ENCODE measurements at regions not wholly inside any gene's neighbourhood (a gene's known extent, or its start where the extent isn't known, plus 50 kb on each side); places are given as distances from the start of the nearest gene placed in this dataset.

GRCh38 chr6:88296694-88297093 is 130.5 kb upstream of the CNR1 start:
- Histone ChIP-seq H3K36me3 (ENCODE audit: control insufficient read depth, insufficient read depth, low read length) (no peaks in the 10 kb centered on the region), H3K4me1 (ENCODE audit: control insufficient read depth, insufficient read depth, low read length) (no peaks in the 10 kb centered on the region), H3K27ac (ENCODE audit: low read depth, low read length) (no peak overlapping the region), H3K9ac (ENCODE audit: extremely low read depth, low read length, poor library complexity, severe bottlenecking) (no peak overlapping the region), H3K4me3 (ENCODE audit: low read length) (no peak overlapping the region), H3K27me3 (ENCODE audit: control insufficient read depth, insufficient read depth, low read length, poor library complexity, severe bottlenecking) (no peaks in the 10 kb centered on the region), H3K9me3 (ENCODE audit: control insufficient read depth, low read length) (no peaks in the 10 kb centered on the region)
- no peak for DNase-seq
- H3K4me1 Mint-ChIP-seq, result peaks cover 3% of the 10 kb centered on the region
- no peak for TF ChIP-seq CTCF (conservative IDR thresholded peaks at IDR 0.05)
- no peaks in the 10 kb centered on the region for H3K27me3 Mint-ChIP-seq (ENCODE audit: insufficient read depth)
- WGBS, 2 experiments (ENCODE audit: insufficient coverage in 1 of 2, insufficient read length in 1 of 2), result 50 to 83% methylated on average over 1 to 2 of the region's 2 CpGs
- H3K36me3 Mint-ChIP-seq (ENCODE audit: low read depth), result no peaks in the 10 kb centered on the region
- H3K27ac Mint-ChIP-seq, result no peak overlapping the region
- H3K4me3 Mint-ChIP-seq, result no peak overlapping the region
- no peaks in the 10 kb centered on the region for H3K9me3 Mint-ChIP-seq

- no peaks in the 10 kb centered on the region for H3K36me3 Mint-ChIP-seq (ENCODE audit: low read depth)
- H3K4me1 ChIP-seq (ENCODE audit: control insufficient read depth, insufficient read depth, low read length), result no peaks in the 10 kb centered on the region
- no peak for DNase-seq
- H3K9ac ChIP-seq (ENCODE audit: extremely low read depth, low read length, poor library complexity, severe bottlenecking), result no peak overlapping the region
- no peaks in the 10 kb centered on the region for H3K27me3 Mint-ChIP-seq (ENCODE audit: insufficient read depth)
- H3K9me3 Mint-ChIP-seq, result no peaks in the 10 kb centered on the region
- WGBS, 2 experiments (ENCODE audit: insufficient coverage in 1 of 2, insufficient read length in 1 of 2), result 95 to 100% methylated on average over 1 of the region's 1 CpG
- no peak for TF ChIP-seq CTCF (conservative IDR thresholded peaks at IDR 0.05)
- no peaks in the 10 kb centered on the region for H3K27me3 ChIP-seq (ENCODE audit: control insufficient read depth, insufficient read depth, low read length, poor library complexity, severe bottlenecking)
- H3K9me3 ChIP-seq (ENCODE audit: control insufficient read depth, low read length), result no peaks in the 10 kb centered on the region
- no peaks in the 10 kb centered on the region for H3K36me3 ChIP-seq (ENCODE audit: control insufficient read depth, insufficient read depth, low read length)
- no peak overlapping the region for H3K4me3 Mint-ChIP-seq
- H3K27ac Mint-ChIP-seq, result no peak overlapping the region
- no peaks in the 10 kb centered on the region for H3K4me1 Mint-ChIP-seq
- no peak overlapping the region for H3K4me3 ChIP-seq (ENCODE audit: low read length)
- no peak overlapping the region for H3K27ac ChIP-seq (ENCODE audit: low read depth, low read length)
Measured at GRCh38 chr6:88295663-88296062, 129.5 kb upstream of the CNR1 start.

GRCh38 chr6:88294702-88295101 is 128.6 kb upstream of the CNR1 start:
- Mint-ChIP-seq H3K4me3 (no peak overlapping the region), H3K36me3 (ENCODE audit: low read depth) (no peaks in the 10 kb centered on the region), H3K4me1 (no peaks in the 10 kb centered on the region), H3K27ac (no peak overlapping the region), H3K9me3 (no peaks in the 10 kb centered on the region), H3K27me3 (ENCODE audit: insufficient read depth) (no peaks in the 10 kb centered on the region)
- no peak overlapping the region for H3K27ac ChIP-seq (ENCODE audit: low read depth, low read length)
- no peak overlapping the region for H3K4me3 ChIP-seq (ENCODE audit: low read length)
- TF ChIP-seq CTCF (conservative IDR thresholded peaks at IDR 0.05), result no peak
- H3K36me3 ChIP-seq (ENCODE audit: control insufficient read depth, insufficient read depth, low read length), result no peaks in the 10 kb centered on the region
- H3K4me1 ChIP-seq (ENCODE audit: control insufficient read depth, insufficient read depth, low read length), result no peaks in the 10 kb centered on the region
- 83% methylated on average over 1 of the region's 1 CpG; no CpG with 5 or more reads in 1 of the 2 experiments for whole genome bisulfite sequencing, 2 experiments (ENCODE audit: insufficient coverage in 1 of 2, insufficient read length in 1 of 2)
- no peaks in the 10 kb centered on the region for H3K9me3 ChIP-seq (ENCODE audit: control insufficient read depth, low read length)
- DNase-seq, result no peak
- H3K9ac ChIP-seq (ENCODE audit: extremely low read depth, low read length, poor library complexity, severe bottlenecking), result no peak overlapping the region
- H3K27me3 ChIP-seq (ENCODE audit: control insufficient read depth, insufficient read depth, low read length, poor library complexity, severe bottlenecking), result no peaks in the 10 kb centered on the region

All from endodermal cell (in vitro differentiated cells).